GM23338 (cell line): ENCODE measurements at regions not wholly inside any gene's neighbourhood (a gene's known extent, or its start where the extent isn't known, plus 50 kb on each side); places are given as distances from the start of the nearest gene placed in this dataset.

Experiments
- CREB1 ChIP-seq: fragments of 250-450 bp; sonication (Bioruptor Pico); IDR thresholded peaks from 2 replicates; pipeline ENCODE4 v1.5.0; 2020; ENCODE audit warnings: low read depth, mild to moderate bottlenecking, moderate library complexity
- CTCF ChIP-seq, 2 experiments: fragments of 200-600 bp in 1 of 2; sonication (generic) in 1 of 2; conservative IDR thresholded peaks; 2 replicates each; pipeline versions ENCODE4 v1.5.1 to v1.6.1; 2016 to 2017; ENCODE audit warnings: antibody characterized with exemption in 2 of 2, low read depth in 2 of 2, mild to moderate bottlenecking in 2 of 2, moderate library complexity in 1 of 2
- ETS1 ChIP-seq: IDR thresholded peaks from 2 replicates; pipeline ENCODE4 v1.6.1; 2016; ENCODE audit warnings: antibody characterized with exemption
- EZH2 ChIP-seq: fragments of 200-600 bp; sonication (generic); IDR thresholded peaks from one replicate; pipeline ENCODE4 v1.8.0; 2017; ENCODE audit warnings: antibody characterized with exemption, mild to moderate bottlenecking, low read depth; ENCODE audit not compliant: unreplicated experiment
- EZH2phosphoT487 ChIP-seq: fragments of 200-600 bp; sonication (generic); IDR thresholded peaks from one replicate; pipeline ENCODE4 v1.8.1; 2018; ENCODE audit warnings: antibody characterized with exemption; ENCODE audit not compliant: unreplicated experiment
- JUNB ChIP-seq: IDR thresholded peaks from one replicate; pipeline ENCODE4 v1.6.1; 2016; ENCODE audit warnings: antibody characterized with exemption; ENCODE audit not compliant: unreplicated experiment
- NANOG ChIP-seq: IDR thresholded peaks from 2 replicates; pipeline ENCODE4 v1.6.1; 2016; ENCODE audit warnings: antibody characterized with exemption, borderline replicate concordance
- POLR2AphosphoS5 ChIP-seq: IDR thresholded peaks from 2 replicates; pipeline ENCODE4 v1.6.1; 2016; ENCODE audit warnings: antibody characterized with exemption, low read depth
- REST ChIP-seq: IDR thresholded peaks from one replicate; pipeline ENCODE4 v1.6.1; 2018; ENCODE audit warnings: antibody characterized with exemption; ENCODE audit not compliant: unreplicated experiment
- STAT1 ChIP-seq: IDR thresholded peaks from one replicate; pipeline ENCODE4 v1.6.1; 2016; ENCODE audit warnings: antibody characterized with exemption; ENCODE audit not compliant: unreplicated experiment
- ZNF114 ChIP-seq: fragments of 250-450 bp; sonication (Bioruptor Pico); IDR thresholded peaks from 2 replicates; pipeline ENCODE4 v1.5.0; 2020; ENCODE audit warnings: mild to moderate bottlenecking, moderate library complexity
- ZNF331 ChIP-seq: fragments of 250-450 bp; sonication (Bioruptor Pico); IDR thresholded peaks from 2 replicates; pipeline ENCODE4 v1.5.0; 2020; ENCODE audit warnings: low read depth, mild to moderate bottlenecking, moderate library complexity

GRCh38 chr12:63351370-63351769 lies 200.4 kb upstream of the AVPR1A start:
- TF ChIP-seq CTCF (conservative IDR thresholded peaks at IDR 0.05; ENCODE audit: low read depth in 2 of 2) (no peak), REST (no peak), EZH2 (no peak), CREB1 (no peak), ETS1 (no peak), JUNB (no peak), POLR2AphosphoS5 (no peak), ZNF331 (CRISPR knock-in tag) (no peak), ZNF114 (CRISPR knock-in tag) (no peak), EZH2phosphoT487 (no peak), NANOG (no peak), STAT1 (no peak)
